ENCODE measurements at regions not wholly inside any gene's neighbourhood (a gene's known extent, or its start where the extent isn't known, plus 50 kb on each side); places are given as distances from the start of the nearest gene placed in this dataset.

DNA sequence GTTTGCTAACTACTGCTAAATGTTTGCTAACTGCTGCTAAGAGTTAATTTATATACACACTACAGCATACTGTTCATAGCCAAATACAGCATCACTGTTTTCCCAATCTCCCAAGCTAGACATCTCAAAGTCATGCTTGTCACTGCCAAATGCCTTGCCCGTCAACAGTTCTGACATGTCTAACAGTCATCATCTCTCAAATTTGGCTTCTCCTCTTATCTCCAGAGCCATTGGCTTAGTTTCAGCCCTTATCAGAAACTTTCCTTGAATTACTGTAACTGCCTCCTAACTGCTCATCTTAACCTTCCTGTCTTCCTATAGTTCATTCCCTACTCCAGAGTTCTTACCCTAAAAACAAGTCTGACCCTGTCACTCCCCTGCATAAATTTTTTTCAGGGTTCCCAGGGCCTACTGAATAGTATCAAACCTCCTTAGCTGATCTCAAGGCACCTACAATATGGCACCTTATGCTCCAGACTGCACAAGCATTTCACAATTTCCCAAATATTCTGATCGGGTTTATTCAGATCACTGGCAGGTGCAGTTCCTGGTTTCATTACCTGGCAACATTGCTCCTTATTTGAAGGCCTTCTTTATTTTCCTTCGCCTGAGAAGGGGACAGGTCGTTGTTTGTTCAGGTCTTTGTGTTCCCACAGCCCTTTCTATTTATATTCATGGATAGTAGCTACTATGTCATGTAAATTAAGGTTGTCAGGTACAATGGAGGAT, 55.9 kb upstream of the ANKRD55 start:
- H3K27ac Mint-ChIP-seq, result no peak overlapping the region
- no peaks in the 10 kb centered on the region for H3K36me3 Mint-ChIP-seq (ENCODE audit: low read depth)
- H3K9me3 Mint-ChIP-seq, result no peaks in the 10 kb centered on the region
- DNase-seq, result no peak
- H3K27me3 Mint-ChIP-seq, result no peaks in the 10 kb centered on the region
- peaks cover 5% of the 10 kb centered on the region for H3K4me1 Mint-ChIP-seq (ENCODE audit: low read depth)
- no peak overlapping the region for H3K4me3 Mint-ChIP-seq
- CTCF ChIA-PET, result interaction anchor here (0.8 kb wide), 1 partner anchor 19 kb away, joined by 3 read pairs; no protein-coding TSS in a partner anchor
- intact Hi-C loops (cut with micrococcal nuclease), result no loop called here
- ATAC-seq, result no peak
- POLR2A ChIA-PET, result no interaction called here
- no peak for TF ChIP-seq CTCF (IDR thresholded peaks at IDR 0.05)

- intact Hi-C loops (cut with micrococcal nuclease), result no loop called here
- H3K27me3 Mint-ChIP-seq, result no peaks in the 10 kb centered on the region
- no peak for ATAC-seq
- H3K4me3 Mint-ChIP-seq, result no peak overlapping the region
- POLR2A ChIA-PET, result no interaction called here
- no peaks in the 10 kb centered on the region for H3K36me3 Mint-ChIP-seq (ENCODE audit: low read depth)
- DNase-seq, result no peak
- no peak for TF ChIP-seq CTCF (IDR thresholded peaks at IDR 0.05)
- no peak overlapping the region for H3K27ac Mint-ChIP-seq
- H3K9me3 Mint-ChIP-seq, result no peaks in the 10 kb centered on the region
- CTCF ChIA-PET, result no interaction called here
- H3K4me1 Mint-ChIP-seq (ENCODE audit: low read depth), result peaks cover 5% of the 10 kb centered on the region
These were observed 53.1 kb upstream of the ANKRD55 start for GRCh38 chr5:56286015-56286884.

DNA sequence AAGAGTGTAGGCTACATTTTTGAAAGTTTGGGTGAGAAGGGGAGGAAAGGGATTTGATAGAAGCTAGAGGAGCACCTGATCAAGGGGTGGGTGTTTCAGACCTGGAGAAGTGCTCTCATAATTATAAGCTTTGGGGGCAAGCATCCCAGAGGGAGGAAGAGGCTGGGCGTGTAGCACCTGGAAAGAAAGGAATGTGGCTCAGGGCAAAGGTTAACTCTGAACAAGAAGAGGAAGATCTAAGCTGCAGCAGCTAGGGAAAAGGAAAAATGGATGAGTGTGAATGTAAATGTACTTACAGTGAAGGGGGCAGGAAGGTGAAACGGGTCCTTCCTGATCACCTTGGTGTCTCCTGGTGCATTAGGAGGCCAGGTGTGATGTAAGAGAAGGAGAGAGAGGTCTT, 49.8 kb upstream of the ANKRD55 start:
- ChIA-PET POLR2A (interaction anchor here (1.0 kb wide), 1 partner anchor 46 kb away, joined by 4 read pairs; no protein-coding TSS in a partner anchor), CTCF (interaction anchor here (1.2 kb wide), 1 partner anchor 11 kb away, joined by 4 read pairs; no protein-coding TSS in a partner anchor)
- Mint-ChIP-seq H3K27ac (no peak overlapping the region), H3K4me3 (no peak overlapping the region), H3K4me1 (ENCODE audit: low read depth) (no peaks in the 10 kb centered on the region), H3K9me3 (no peaks in the 10 kb centered on the region), H3K27me3 (no peaks in the 10 kb centered on the region), H3K36me3 (ENCODE audit: low read depth) (no peaks in the 10 kb centered on the region)
- ATAC-seq (no peak), DNase-seq (no peak)
- intact Hi-C loops (cut with micrococcal nuclease), result no loop called here
- TF ChIP-seq CTCF (IDR thresholded peaks at IDR 0.05), result no peak

Data from activated CD8-positive, alpha-beta T cell treated with anti-CD3 and anti-CD28 coated beads for 36 hours (primary cell).